A673 (cell line): ENCODE measurements at regions not wholly inside any gene's neighbourhood (a gene's known extent, or its start where the extent isn't known, plus 50 kb on each side); places are given as distances from the start of the nearest gene placed in this dataset.
"Not testable (repeated sequence)": the region's sequence is repeated elsewhere in the genome, so short reads cannot be mapped to it uniquely, and the experiment has no call there.

ENCODE experiments used
- BruUV-seq: library from RNA; stranded (reverse); fragments of 400-500 nt; replicated peaks from 2 replicates; lab custom pipeline; 2021; lab: Mats Ljungman, UMichigan
- CTCF ChIA-PET: fragments of 300-600 bp; sonication (Branson Sonifier 250); formaldehyde crosslinking; loops from one replicate; lab custom pipeline; 2022; ENCODE audit warnings: antibody characterized with exemption; lab: Charles Lee
- POLR2A ChIA-PET: fragments of 300-600 bp; sonication (Branson Sonifier 250); formaldehyde crosslinking; loops from one replicate; lab custom pipeline; 2022; ENCODE audit warnings: antibody characterized with exemption; ENCODE audit not compliant: low non-redundant PET; lab: Charles Lee
- DNase-seq: peaks from one replicate; pipeline ENCODE4 v3.0.0-alpha.2; 2015; ENCODE audit warnings: low spot score
- H3K27ac ChIP-seq: fragments of 200-600 bp; sonication (generic); 2 replicates; pipeline ENCODE4 v1.5.1; 2016; ENCODE audit warnings: mixed run types, low read depth, mild to moderate bottlenecking, mixed read lengths, antibody characterized with exemption, low read length; ENCODE audit not compliant: poor library complexity, severe bottlenecking
- H3K27me3 ChIP-seq: fragments of 200-600 bp; sonication (generic); replicated peaks from 2 replicates; pipeline ENCODE4 v1.6.1; 2017; ENCODE audit warnings: mixed run types, low read depth, mild to moderate bottlenecking, mixed read lengths, antibody characterized with exemption, low read length; ENCODE audit not compliant: insufficient read depth, poor library complexity
- H3K36me3 ChIP-seq: fragments of 200-600 bp; sonication (generic); 2 replicates; pipeline ENCODE4 v1.6.1; 2016; ENCODE audit warnings: mixed run types, mild to moderate bottlenecking, mixed read lengths, antibody characterized with exemption, low read length; ENCODE audit not compliant: insufficient read depth, poor library complexity, severe bottlenecking
- H3K4me1 ChIP-seq: fragments of 200-600 bp; sonication (generic); 2 replicates; pipeline ENCODE4 v1.6.1; 2017; ENCODE audit warnings: mixed run types, mild to moderate bottlenecking, mixed read lengths, antibody characterized with exemption, low read length; ENCODE audit not compliant: insufficient read depth, poor library complexity, severe bottlenecking
- H3K4me3 ChIP-seq: fragments of 200-600 bp; sonication (generic); 2 replicates; pipeline ENCODE4 v1.5.1; 2016; ENCODE audit warnings: low read depth, mixed run types, mild to moderate bottlenecking, mixed read lengths, low read length; ENCODE audit not compliant: poor library complexity, severe bottlenecking
- H3K9me3 ChIP-seq: fragments of 200-600 bp; sonication (generic); 2 replicates; pipeline ENCODE4 v1.6.1; 2016; ENCODE audit warnings: mixed run types, low read depth, mild to moderate bottlenecking, mixed read lengths, antibody characterized with exemption, low read length; ENCODE audit not compliant: poor library complexity, severe bottlenecking
- EZH2 ChIP-seq: fragments of 200-600 bp; sonication (generic); IDR thresholded peaks from 2 replicates; pipeline ENCODE4 v1.6.1; 2017; ENCODE audit warnings: borderline replicate concordance, low read depth, mild to moderate bottlenecking, mixed read lengths, antibody characterized with exemption, low read length; ENCODE audit not compliant: poor library complexity, severe bottlenecking
- intact Hi-C: fragments of 100-400 bp; cut with micrococcal nuclease; formaldehyde crosslinking; loops from one replicate; pipeline ENCODE4 v1.10.0; 2022; ENCODE audit not compliant: unreplicated experiment
- TF ChIP-seq, protein P1 (sequence below): fragments of 300-800, 200-600 bp; sonication (generic); conservative IDR thresholded peaks from 2 replicates; pipeline ENCODE4 v1.5.1; 2017; ENCODE audit warnings: low read depth, mild to moderate bottlenecking, antibody characterized with exemption, low read length, moderate library complexity, mixed read lengths

DNA sequence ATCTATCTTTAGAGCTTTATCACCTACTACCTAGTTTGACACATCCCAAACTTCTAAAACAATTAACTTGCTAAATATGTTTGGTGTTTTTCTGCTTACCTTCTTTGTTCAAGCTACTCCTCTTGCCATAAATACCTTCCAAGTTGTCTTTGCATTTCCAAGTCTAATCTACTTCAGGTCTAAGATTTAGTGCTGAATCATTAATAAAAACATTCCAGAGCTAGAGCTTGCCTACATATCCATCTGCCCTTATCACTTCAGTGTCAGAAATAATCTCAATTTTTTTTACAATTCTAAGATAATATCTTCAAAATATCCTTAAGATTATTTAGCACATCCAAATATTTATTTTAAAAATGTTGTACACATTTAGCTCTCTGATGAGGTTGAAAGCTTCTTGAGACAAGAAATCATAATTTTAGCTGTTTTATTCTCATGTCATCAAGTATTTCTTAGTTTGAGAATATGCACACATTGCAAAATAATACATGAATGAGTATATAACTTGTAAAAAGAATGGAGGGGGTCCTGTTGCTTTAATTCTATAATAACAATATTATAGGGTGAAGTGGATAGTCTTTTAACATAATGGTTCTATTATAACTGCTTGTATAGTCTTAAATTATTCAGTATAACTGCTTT is 466.3 kb downstream of the SEMA3D start:
- no peak for DNase-seq
- H3K4me1 ChIP-seq: no peaks in the 10 kb centered on the region
- no peaks in the 10 kb centered on the region for H3K9me3 ChIP-seq
- intact Hi-C loops: no loop called here
- TF ChIP-seq EZH2: no peak
- TF ChIP-seq, protein P1, sequence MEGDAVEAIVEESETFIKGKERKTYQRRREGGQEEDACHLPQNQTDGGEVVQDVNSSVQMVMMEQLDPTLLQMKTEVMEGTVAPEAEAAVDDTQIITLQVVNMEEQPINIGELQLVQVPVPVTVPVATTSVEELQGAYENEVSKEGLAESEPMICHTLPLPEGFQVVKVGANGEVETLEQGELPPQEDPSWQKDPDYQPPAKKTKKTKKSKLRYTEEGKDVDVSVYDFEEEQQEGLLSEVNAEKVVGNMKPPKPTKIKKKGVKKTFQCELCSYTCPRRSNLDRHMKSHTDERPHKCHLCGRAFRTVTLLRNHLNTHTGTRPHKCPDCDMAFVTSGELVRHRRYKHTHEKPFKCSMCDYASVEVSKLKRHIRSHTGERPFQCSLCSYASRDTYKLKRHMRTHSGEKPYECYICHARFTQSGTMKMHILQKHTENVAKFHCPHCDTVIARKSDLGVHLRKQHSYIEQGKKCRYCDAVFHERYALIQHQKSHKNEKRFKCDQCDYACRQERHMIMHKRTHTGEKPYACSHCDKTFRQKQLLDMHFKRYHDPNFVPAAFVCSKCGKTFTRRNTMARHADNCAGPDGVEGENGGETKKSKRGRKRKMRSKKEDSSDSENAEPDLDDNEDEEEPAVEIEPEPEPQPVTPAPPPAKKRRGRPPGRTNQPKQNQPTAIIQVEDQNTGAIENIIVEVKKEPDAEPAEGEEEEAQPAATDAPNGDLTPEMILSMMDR: no peak
- H3K27ac ChIP-seq: no peak overlapping the region
- H3K4me3 ChIP-seq: no peak overlapping the region
- BruUV-seq: no TSS peak
- H3K36me3 ChIP-seq: no peaks in the 10 kb centered on the region
- H3K27me3 ChIP-seq: no peaks in the 10 kb centered on the region
- ChIA-PET CTCF (no interaction called here), POLR2A (no interaction called here)

DNA sequence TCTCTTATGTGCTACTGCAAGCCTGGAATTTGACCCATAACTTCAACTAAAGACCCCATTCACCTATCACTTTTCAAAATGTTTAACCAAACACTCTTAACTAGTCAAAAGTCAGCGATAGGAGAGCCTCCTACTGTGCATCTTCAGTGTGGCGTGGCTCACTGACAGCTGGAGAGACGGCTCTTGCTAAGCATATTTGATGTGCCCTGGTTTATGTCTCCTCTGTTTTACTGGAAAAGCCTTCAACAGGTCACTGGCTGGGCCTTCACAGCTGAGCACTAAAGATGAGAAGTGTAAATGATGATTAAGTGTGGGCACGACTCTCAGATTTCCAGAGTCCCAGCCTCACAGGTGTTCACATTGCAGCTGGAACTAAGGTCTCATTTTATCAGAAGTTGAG is 472.1 kb downstream of the SEMA3D start:
- Histone ChIP-seq H3K4me3 (no peak overlapping the region), H3K4me1 (no peaks in the 10 kb centered on the region), H3K27ac (no peak overlapping the region), H3K9me3 (no peaks in the 10 kb centered on the region), H3K27me3 (no peaks in the 10 kb centered on the region), H3K36me3 (no peaks in the 10 kb centered on the region)
- TF ChIP-seq, protein P1: no peak
- no peak for TF ChIP-seq EZH2
- DNase-seq: no peak
- intact Hi-C loops: no loop called here
- ChIA-PET CTCF (no interaction called here), POLR2A (no interaction called here)
- BruUV-seq: no TSS peak

DNA sequence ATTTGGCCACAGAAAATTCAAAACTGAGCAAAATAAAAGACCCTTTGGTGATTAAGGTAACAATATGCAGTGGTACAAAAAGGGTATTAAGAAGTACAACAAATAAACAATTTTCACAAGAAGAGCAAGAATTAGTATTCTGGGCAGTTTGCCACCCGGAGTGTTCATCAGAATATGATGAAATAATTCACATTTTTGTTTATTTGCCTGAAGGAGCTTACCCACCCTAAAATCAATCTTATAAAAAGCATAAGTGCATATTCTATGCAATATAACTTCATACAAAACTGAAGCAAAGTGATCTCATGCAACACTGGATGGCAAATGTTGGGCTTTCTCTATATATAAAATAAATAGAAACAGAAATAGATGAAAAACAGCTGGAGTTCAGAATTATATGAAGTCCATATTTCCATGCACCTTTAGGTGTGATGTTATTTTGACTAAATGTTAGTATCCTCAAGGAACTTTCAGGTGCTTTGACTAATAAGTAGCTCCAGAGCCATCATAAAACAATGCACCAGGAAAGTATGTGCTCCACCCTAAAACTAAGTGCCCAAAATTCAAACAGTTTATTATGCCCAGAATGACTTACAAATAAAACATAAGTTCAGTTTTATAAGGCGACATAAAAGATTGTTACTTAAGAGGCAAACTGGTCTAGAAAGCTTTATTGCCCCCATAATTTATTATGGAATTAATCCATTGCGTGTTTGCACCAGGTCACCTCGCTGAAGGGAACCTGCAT is 474.3 kb downstream of the SEMA3D start:
- Histone ChIP-seq H3K36me3 (no peaks in the 10 kb centered on the region), H3K27me3 (no peaks in the 10 kb centered on the region), H3K27ac (no peak overlapping the region), H3K4me3 (no peak overlapping the region), H3K9me3 (no peaks in the 10 kb centered on the region), H3K4me1 (no peaks in the 10 kb centered on the region)
- intact Hi-C loops: no loop called here
- POLR2A ChIA-PET: no interaction called here
- no peak for DNase-seq
- TF ChIP-seq EZH2: no peak
- TF ChIP-seq, protein P1: no peak
- CTCF ChIA-PET: no interaction called here
- BruUV-seq: no TSS peak

DNA sequence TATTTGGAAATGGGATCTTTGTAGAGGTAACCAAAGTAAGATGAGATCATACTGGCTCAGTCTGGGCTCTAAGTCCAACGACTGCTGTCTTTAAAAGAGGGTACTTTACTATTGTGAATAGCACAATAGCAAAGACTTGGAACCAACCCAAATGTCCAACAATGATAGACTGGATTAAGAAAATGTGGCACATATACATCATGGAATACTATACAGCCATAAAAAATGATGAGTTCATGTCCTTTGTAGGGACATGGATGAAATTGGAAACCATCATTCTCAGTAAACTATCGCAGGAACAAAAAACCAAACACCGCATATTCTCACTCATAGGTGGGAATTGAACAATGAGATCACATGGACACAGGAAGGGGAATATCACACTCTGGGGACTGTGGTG is 476.3 kb downstream of the SEMA3D start:
- H3K4me3 ChIP-seq, intact Hi-C loops, H3K36me3 ChIP-seq, H3K4me1 ChIP-seq, H3K27ac ChIP-seq, H3K9me3 ChIP-seq, H3K27me3 ChIP-seq, CTCF ChIA-PET, DNase-seq, BruUV-seq: not testable (repeated sequence)
- POLR2A ChIA-PET: interaction anchor here (0.6 kb wide), 1 partner anchor 16 kb away, joined by 3 read pairs; no protein-coding TSS in a partner anchor
